Panc1 (cell line): ENCODE measurements at regions not wholly inside any gene's neighbourhood (a gene's known extent, or its start where the extent isn't known, plus 50 kb on each side); places are given as distances from the start of the nearest gene placed in this dataset.

ENCODE experiments used
- ATAC-seq: fragments of 200-7000 bp; cut with Tn5 transposase; 2 replicates; pipeline ENCODE4 v1.9.1; 2020; ENCODE audit warnings: mild to moderate bottlenecking, moderate library complexity
- BruUV-seq: library from RNA; stranded (reverse); fragments of 400-500 nt; replicated peaks from 2 replicates; lab custom pipeline; 2021; lab: Mats Ljungman, UMichigan
- CTCF ChIA-PET: fragments of 300-600 bp; sonication (Branson Sonifier 250); formaldehyde crosslinking; loops from one replicate; lab custom pipeline; 2022; ENCODE audit warnings: antibody characterized with exemption; lab: Charles Lee
- POLR2A ChIA-PET: fragments of 300-600 bp; sonication (Branson Sonifier 250); formaldehyde crosslinking; loops from one replicate; lab custom pipeline; 2022; ENCODE audit warnings: antibody characterized with exemption; lab: Charles Lee
- DNase-seq: peaks from one replicate; pipeline ENCODE4 v3.0.0-alpha.2; 2010; ENCODE audit warnings: low read depth, low spot score
- H3K27ac ChIP-seq: 2 replicates; pipeline ENCODE4 v1.5.1; 2011; ENCODE audit warnings: mild to moderate bottlenecking, low read length, inconsistent platforms
- H3K27me3 ChIP-seq: fragments of 200-500 bp; sonication (Bioruptor generic); 2 replicates; pipeline ENCODE4 v1.6.0; 2014; ENCODE audit warnings: low read length, inconsistent platforms; ENCODE audit not compliant: control insufficient read depth, insufficient read depth
- H3K36me3 ChIP-seq: fragments of 200-500 bp; sonication (Bioruptor generic); 2 replicates; pipeline ENCODE4 v1.5.1; 2014; ENCODE audit warnings: inconsistent platforms, mild to moderate bottlenecking, low read length, moderate library complexity; ENCODE audit not compliant: control insufficient read depth, insufficient read depth
- H3K4me1 ChIP-seq: 2 replicates; pipeline ENCODE4 v1.5.1; 2011; ENCODE audit warnings: inconsistent platforms, mild to moderate bottlenecking, low read length, moderate library complexity; ENCODE audit not compliant: control insufficient read depth, insufficient read depth
- H3K4me3 ChIP-seq, 2 experiments: 2 replicates each; pipeline ENCODE4 v1.5.1; 2011 to 2012; ENCODE audit warnings: low read depth in 2 of 2, low read length in 2 of 2, mild to moderate bottlenecking in 2 of 2, inconsistent platforms in 1 of 2, moderate library complexity in 1 of 2
- H3K9me3 ChIP-seq: fragments of 200-500 bp; sonication (Bioruptor generic); 2 replicates; pipeline ENCODE4 v1.5.1; 2014; ENCODE audit warnings: low read depth, mild to moderate bottlenecking, inconsistent platforms, low read length, moderate library complexity; ENCODE audit not compliant: control insufficient read depth, insufficient read depth
- POLR2AphosphoS5 ChIP-seq: IDR thresholded peaks from 2 replicates; pipeline ENCODE4 v1.6.1; 2012; ENCODE audit warnings: mild to moderate bottlenecking, low read depth, low read length, moderate library complexity
- REST ChIP-seq, 2 experiments: IDR thresholded peaks; 2 replicates each; pipeline ENCODE4 v1.6.1; 2011 to 2012; ENCODE audit warnings: low read depth in 2 of 2, control low read depth in 1 of 2, low read length in 1 of 2, mild to moderate bottlenecking in 1 of 2, moderate library complexity in 1 of 2; ENCODE audit not compliant: insufficient read depth in 1 of 2
- SIN3A ChIP-seq: IDR thresholded peaks from 2 replicates; pipeline ENCODE4 v1.6.1; 2012; ENCODE audit warnings: low read depth, mild to moderate bottlenecking, low read length, moderate library complexity, borderline replicate concordance; ENCODE audit not compliant: insufficient read depth
- TCF7L2 ChIP-seq: IDR thresholded peaks from 2 replicates; pipeline ENCODE4 v1.6.1; 2011; ENCODE audit warnings: mild to moderate bottlenecking, low read depth, low read length, inconsistent platforms
- in situ Hi-C: cut with HindIII; loops from 2 replicates; pipeline ENCODE4 v1.10.0; 2016; ENCODE audit warnings: low sequenced_read_pairs, low pct_unique_long_range_greater_than_20kb
- intact Hi-C: fragments of 100-400 bp; cut with micrococcal nuclease; formaldehyde crosslinking; loops from one replicate; pipeline ENCODE4 v1.10.0; 2022; ENCODE audit not compliant: unreplicated experiment
- TF ChIP-seq, protein P1 (sequence below): fragments of 450-650 bp; IDR thresholded peaks from 2 replicates; pipeline ENCODE4 v1.5.1; 2017; ENCODE audit warnings: mild to moderate bottlenecking

GRCh38 chr12:118571730-118572129, 195.4 kb downstream of the SUDS3 start:
- Histone ChIP-seq H3K4me1 (no peaks in the 10 kb centered on the region), H3K9me3 (peaks cover 3% of the 10 kb centered on the region; the same call in 1 of the 2 replicates), H3K36me3 (no peaks in the 10 kb centered on the region), H3K27me3 (no peaks in the 10 kb centered on the region), H3K4me3 (no peak overlapping the region), H3K27ac (no peak overlapping the region)
- ATAC-seq = no peak
- DNase-seq = no peak
- no TSS peak for BruUV-seq
- CTCF ChIA-PET = no interaction called here
- POLR2A ChIA-PET = no interaction called here
- in situ Hi-C loops (no loop called here), intact Hi-C loops (no loop called here)
- no peak for TF ChIP-seq REST (IDR thresholded peaks at IDR 0.05; ENCODE audit: insufficient read depth in 1 of 2, low read depth in 2 of 2, low read length in 1 of 2)
- no peak for TF ChIP-seq SIN3A
- no peak for TF ChIP-seq POLR2AphosphoS5

- ChIA-PET CTCF (interaction anchor here (0.6 kb wide), 1 partner anchor 182 kb away, joined by 3 read pairs; no protein-coding TSS in a partner anchor), POLR2A (no interaction called here)
- intact Hi-C loops = no loop called here
- ATAC-seq (no peak), DNase-seq (no peak)
- TF ChIP-seq TCF7L2 (no peak), SIN3A (no peak), POLR2AphosphoS5 (no peak)
- TF ChIP-seq, protein P1, sequence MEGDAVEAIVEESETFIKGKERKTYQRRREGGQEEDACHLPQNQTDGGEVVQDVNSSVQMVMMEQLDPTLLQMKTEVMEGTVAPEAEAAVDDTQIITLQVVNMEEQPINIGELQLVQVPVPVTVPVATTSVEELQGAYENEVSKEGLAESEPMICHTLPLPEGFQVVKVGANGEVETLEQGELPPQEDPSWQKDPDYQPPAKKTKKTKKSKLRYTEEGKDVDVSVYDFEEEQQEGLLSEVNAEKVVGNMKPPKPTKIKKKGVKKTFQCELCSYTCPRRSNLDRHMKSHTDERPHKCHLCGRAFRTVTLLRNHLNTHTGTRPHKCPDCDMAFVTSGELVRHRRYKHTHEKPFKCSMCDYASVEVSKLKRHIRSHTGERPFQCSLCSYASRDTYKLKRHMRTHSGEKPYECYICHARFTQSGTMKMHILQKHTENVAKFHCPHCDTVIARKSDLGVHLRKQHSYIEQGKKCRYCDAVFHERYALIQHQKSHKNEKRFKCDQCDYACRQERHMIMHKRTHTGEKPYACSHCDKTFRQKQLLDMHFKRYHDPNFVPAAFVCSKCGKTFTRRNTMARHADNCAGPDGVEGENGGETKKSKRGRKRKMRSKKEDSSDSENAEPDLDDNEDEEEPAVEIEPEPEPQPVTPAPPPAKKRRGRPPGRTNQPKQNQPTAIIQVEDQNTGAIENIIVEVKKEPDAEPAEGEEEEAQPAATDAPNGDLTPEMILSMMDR = no peak
- BruUV-seq = no TSS peak
- no peaks in the 10 kb centered on the region for H3K27me3 ChIP-seq
- no peaks in the 10 kb centered on the region for H3K4me1 ChIP-seq
- H3K36me3 ChIP-seq = no peaks in the 10 kb centered on the region
- peaks cover 3% of the 10 kb centered on the region; the same call in 1 of the 2 replicates for H3K9me3 ChIP-seq
- H3K4me3 ChIP-seq = no peak overlapping the region
- in situ Hi-C loops = no loop called here
- H3K27ac ChIP-seq = no peak overlapping the region
These were observed 197.9 kb downstream of the SUDS3 start for GRCh38 chr12:118574288-118574687.

GRCh38 chr12:118575730-118576129, 199.4 kb downstream of the SUDS3 start:
- H3K9me3 ChIP-seq = no peaks in the 10 kb centered on the region
- ChIA-PET POLR2A (no interaction called here), CTCF (no interaction called here)
- H3K27ac ChIP-seq = no peak overlapping the region
- no peak for ATAC-seq
- BruUV-seq = no TSS peak
- no peak for DNase-seq
- H3K4me3 ChIP-seq = no peak overlapping the region
- TF ChIP-seq, protein P1 = no peak
- TF ChIP-seq SIN3A (no peak), TCF7L2 (no peak), POLR2AphosphoS5 (no peak), REST (IDR thresholded peaks at IDR 0.05; ENCODE audit: insufficient read depth in 1 of 2, low read depth in 2 of 2, low read length in 1 of 2) (no peak)
- H3K4me1 ChIP-seq = no peaks in the 10 kb centered on the region
- no peaks in the 10 kb centered on the region for H3K36me3 ChIP-seq
- intact Hi-C loops = no loop called here
- no peaks in the 10 kb centered on the region for H3K27me3 ChIP-seq
- in situ Hi-C loops = no loop called here
